ENCODE measurements at regions not wholly inside any gene's neighbourhood (a gene's known extent, or its start where the extent isn't known, plus 50 kb on each side); places are given as distances from the start of the nearest gene placed in this dataset.
"Not testable (repeated sequence)": the region's sequence is repeated elsewhere in the genome, so short reads cannot be mapped to it uniquely, and the experiment has no call there.

DNA sequence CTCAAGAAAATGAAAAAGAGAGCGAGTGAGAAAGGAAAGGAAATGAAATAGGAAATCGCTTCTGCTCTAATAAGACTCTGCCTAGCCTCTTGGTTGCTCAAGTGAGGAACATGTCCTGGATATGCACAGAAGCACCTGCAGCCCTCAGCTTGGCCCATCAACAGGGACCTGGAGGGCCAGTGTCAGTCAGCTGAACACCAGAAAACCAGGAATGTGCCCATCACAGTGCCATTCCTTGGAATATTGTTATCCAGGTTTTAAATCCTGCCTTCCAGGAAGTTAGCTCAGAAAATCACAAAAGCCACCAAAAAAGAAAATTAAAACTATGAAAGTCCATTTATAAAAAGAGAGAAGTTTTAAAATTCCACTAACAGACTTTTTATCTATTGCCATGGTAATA is 173.4 kb upstream of the TPM1 start:
- Histone ChIP-seq H3K27me3 (ENCODE audit: insufficient read depth, poor library complexity, severe bottlenecking) (peaks cover 2% of the 10 kb centered on the region), H3K27ac (replicated peaks) (no peak overlapping the region), H3K4me3 (replicated peaks; ENCODE audit: insufficient read depth, low read length) (no peak overlapping the region)
- TF ChIP-seq POLR2AphosphoS5 (IDR thresholded peaks at IDR 0.05; ENCODE audit: low read depth), result no peak
- no peak for DNase-seq (ENCODE audit: low read depth in 1 of 2, low spot score in 1 of 2)

DNA sequence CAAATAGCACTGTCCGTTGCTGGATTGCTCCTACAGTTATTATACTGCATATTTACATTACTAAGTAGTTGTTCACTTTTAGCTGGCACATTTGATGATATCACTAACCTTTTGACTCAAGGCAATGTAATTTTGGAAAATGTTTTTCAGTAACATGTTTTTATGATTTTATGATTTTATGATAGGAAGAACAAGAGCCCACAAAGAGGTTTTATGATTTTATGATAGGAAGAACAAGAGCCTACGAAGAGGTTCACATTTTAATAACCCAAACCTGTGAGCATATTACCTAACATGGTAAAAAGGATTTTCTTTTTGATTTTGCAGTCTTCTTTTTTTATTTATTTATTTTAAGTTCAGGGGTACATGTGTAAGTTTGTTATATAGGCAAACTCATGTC is 172.3 kb upstream of the TPM1 start:
- no peak for DNase-seq (ENCODE audit: low read depth in 1 of 2, low spot score in 1 of 2)
- Histone ChIP-seq H3K27me3 (ENCODE audit: insufficient read depth, poor library complexity, severe bottlenecking) (peaks cover 2% of the 10 kb centered on the region), H3K4me3 (replicated peaks; ENCODE audit: insufficient read depth, low read length) (no peak overlapping the region), H3K27ac (replicated peaks) (no peak overlapping the region)
- no peak for TF ChIP-seq POLR2AphosphoS5 (IDR thresholded peaks at IDR 0.05; ENCODE audit: low read depth)
- TF ChIP-seq, protein P1, sequence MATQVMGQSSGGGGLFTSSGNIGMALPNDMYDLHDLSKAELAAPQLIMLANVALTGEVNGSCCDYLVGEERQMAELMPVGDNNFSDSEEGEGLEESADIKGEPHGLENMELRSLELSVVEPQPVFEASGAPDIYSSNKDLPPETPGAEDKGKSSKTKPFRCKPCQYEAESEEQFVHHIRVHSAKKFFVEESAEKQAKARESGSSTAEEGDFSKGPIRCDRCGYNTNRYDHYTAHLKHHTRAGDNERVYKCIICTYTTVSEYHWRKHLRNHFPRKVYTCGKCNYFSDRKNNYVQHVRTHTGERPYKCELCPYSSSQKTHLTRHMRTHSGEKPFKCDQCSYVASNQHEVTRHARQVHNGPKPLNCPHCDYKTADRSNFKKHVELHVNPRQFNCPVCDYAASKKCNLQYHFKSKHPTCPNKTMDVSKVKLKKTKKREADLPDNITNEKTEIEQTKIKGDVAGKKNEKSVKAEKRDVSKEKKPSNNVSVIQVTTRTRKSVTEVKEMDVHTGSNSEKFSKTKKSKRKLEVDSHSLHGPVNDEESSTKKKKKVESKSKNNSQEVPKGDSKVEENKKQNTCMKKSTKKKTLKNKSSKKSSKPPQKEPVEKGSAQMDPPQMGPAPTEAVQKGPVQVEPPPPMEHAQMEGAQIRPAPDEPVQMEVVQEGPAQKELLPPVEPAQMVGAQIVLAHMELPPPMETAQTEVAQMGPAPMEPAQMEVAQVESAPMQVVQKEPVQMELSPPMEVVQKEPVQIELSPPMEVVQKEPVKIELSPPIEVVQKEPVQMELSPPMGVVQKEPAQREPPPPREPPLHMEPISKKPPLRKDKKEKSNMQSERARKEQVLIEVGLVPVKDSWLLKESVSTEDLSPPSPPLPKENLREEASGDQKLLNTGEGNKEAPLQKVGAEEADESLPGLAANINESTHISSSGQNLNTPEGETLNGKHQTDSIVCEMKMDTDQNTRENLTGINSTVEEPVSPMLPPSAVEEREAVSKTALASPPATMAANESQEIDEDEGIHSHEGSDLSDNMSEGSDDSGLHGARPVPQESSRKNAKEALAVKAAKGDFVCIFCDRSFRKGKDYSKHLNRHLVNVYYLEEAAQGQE (IDR thresholded peaks at IDR 0.05; ENCODE audit: insufficient replicate concordance, low read depth), result no peak
- no peak for TF ChIP-seq GABPA (IDR thresholded peaks at IDR 0.05; ENCODE audit: low read depth)
- TF ChIP-seq SPI1 (IDR thresholded peaks at IDR 0.05; ENCODE audit: borderline replicate concordance, low read depth), result no peak
- TF ChIP-seq, protein P2, sequence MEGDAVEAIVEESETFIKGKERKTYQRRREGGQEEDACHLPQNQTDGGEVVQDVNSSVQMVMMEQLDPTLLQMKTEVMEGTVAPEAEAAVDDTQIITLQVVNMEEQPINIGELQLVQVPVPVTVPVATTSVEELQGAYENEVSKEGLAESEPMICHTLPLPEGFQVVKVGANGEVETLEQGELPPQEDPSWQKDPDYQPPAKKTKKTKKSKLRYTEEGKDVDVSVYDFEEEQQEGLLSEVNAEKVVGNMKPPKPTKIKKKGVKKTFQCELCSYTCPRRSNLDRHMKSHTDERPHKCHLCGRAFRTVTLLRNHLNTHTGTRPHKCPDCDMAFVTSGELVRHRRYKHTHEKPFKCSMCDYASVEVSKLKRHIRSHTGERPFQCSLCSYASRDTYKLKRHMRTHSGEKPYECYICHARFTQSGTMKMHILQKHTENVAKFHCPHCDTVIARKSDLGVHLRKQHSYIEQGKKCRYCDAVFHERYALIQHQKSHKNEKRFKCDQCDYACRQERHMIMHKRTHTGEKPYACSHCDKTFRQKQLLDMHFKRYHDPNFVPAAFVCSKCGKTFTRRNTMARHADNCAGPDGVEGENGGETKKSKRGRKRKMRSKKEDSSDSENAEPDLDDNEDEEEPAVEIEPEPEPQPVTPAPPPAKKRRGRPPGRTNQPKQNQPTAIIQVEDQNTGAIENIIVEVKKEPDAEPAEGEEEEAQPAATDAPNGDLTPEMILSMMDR (IDR thresholded peaks at IDR 0.05; ENCODE audit: insufficient read depth, low read length), result no peak

DNA sequence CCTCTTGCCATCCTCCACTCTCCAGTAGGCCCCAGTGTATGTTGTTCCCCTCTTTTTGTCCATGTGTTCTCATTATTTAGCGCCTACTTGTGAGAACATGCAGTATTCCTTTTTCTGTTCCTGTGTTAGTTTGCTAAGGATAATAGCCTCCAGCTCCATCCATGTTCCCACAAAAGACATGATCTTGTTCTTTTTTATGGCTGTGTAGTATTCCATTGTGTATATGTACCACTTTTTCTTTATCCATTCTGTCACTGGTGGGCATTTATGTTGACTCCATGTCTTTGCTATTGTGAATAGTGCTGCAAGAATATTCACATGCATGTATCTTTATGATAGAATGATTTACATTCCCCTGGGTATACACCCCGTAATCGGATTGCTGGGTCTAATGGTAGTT is 171.8 kb upstream of the TPM1 start:
- H3K4me3 ChIP-seq (replicated peaks; ENCODE audit: insufficient read depth, low read length); H3K27ac ChIP-seq (replicated peaks); H3K27me3 ChIP-seq (ENCODE audit: insufficient read depth, poor library complexity, severe bottlenecking); DNase-seq (ENCODE audit: low read depth in 1 of 2, low spot score in 1 of 2): not testable (repeated sequence)

DNA sequence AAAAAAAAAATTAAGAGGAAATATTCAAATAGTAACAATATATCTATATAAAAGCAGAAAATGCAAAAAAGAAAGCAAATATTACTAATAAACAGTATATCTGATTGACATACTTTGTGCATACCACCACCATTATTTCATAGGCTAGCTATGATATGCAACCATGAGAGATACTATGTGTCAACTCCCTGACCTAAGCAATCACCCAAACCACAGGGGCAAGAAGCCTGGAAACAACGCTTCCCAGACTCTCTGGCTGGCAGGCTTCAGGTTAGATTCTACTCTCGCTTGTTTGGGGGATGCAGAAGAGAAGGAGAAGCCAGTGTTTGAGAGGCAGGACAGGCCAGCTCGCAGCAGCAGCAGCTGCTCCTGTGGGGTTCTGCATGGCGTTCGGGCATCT is 169.3 kb upstream of the TPM1 start:
- TF ChIP-seq GABPA (IDR thresholded peaks at IDR 0.05; ENCODE audit: low read depth), result no peak
- TF ChIP-seq, protein P1 (IDR thresholded peaks at IDR 0.05; ENCODE audit: insufficient replicate concordance, low read depth), result no peak
- TF ChIP-seq, protein P2 (IDR thresholded peaks at IDR 0.05; ENCODE audit: insufficient read depth, low read length), result no peak
- no peak for TF ChIP-seq SPI1 (IDR thresholded peaks at IDR 0.05; ENCODE audit: borderline replicate concordance, low read depth)
- TF ChIP-seq POLR2AphosphoS5 (IDR thresholded peaks at IDR 0.05; ENCODE audit: low read depth), result no peak
- no peak overlapping the region for H3K27ac ChIP-seq (replicated peaks)
- no peak for DNase-seq (ENCODE audit: low read depth in 1 of 2, low spot score in 1 of 2)
- no peak overlapping the region for H3K4me3 ChIP-seq (replicated peaks; ENCODE audit: insufficient read depth, low read length)
- H3K27me3 ChIP-seq (ENCODE audit: insufficient read depth, poor library complexity, severe bottlenecking), result peaks cover 2% of the 10 kb centered on the region

DNA sequence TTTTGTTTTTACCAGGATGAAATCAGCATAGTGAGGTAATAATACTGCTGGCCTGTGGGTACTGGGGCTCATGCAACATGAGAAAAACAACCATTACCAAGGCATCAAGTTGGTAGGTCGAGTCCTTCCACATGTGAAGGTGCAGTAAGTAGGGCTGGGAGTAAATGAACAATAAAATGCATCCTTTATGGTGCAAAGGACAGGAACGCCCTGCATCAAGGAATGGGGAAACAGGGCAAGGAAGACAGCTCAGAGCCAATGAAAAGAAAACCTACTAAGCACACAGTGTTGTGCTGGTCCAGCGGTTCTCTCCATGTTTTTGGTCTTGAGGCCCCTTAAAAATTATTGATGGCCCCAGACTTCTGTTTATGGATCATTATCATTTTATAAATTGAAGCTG is 168.5 kb upstream of the TPM1 start:
- peaks cover 2% of the 10 kb centered on the region for H3K27me3 ChIP-seq (ENCODE audit: insufficient read depth, poor library complexity, severe bottlenecking)
- no peak overlapping the region for H3K27ac ChIP-seq (replicated peaks)
- no peak overlapping the region for H3K4me3 ChIP-seq (replicated peaks; ENCODE audit: insufficient read depth, low read length)
- TF ChIP-seq, protein P2 (IDR thresholded peaks at IDR 0.05; ENCODE audit: insufficient read depth, low read length), result no peak
- TF ChIP-seq GABPA (IDR thresholded peaks at IDR 0.05; ENCODE audit: low read depth) (no peak), POLR2AphosphoS5 (IDR thresholded peaks at IDR 0.05; ENCODE audit: low read depth) (no peak)
- no peak for DNase-seq (ENCODE audit: low read depth in 1 of 2, low spot score in 1 of 2)
